ENCODE measurements at regions not wholly inside any gene's neighbourhood (a gene's known extent, or its start where the extent isn't known, plus 50 kb on each side); places are given as distances from the start of the nearest gene placed in this dataset.

DNA sequence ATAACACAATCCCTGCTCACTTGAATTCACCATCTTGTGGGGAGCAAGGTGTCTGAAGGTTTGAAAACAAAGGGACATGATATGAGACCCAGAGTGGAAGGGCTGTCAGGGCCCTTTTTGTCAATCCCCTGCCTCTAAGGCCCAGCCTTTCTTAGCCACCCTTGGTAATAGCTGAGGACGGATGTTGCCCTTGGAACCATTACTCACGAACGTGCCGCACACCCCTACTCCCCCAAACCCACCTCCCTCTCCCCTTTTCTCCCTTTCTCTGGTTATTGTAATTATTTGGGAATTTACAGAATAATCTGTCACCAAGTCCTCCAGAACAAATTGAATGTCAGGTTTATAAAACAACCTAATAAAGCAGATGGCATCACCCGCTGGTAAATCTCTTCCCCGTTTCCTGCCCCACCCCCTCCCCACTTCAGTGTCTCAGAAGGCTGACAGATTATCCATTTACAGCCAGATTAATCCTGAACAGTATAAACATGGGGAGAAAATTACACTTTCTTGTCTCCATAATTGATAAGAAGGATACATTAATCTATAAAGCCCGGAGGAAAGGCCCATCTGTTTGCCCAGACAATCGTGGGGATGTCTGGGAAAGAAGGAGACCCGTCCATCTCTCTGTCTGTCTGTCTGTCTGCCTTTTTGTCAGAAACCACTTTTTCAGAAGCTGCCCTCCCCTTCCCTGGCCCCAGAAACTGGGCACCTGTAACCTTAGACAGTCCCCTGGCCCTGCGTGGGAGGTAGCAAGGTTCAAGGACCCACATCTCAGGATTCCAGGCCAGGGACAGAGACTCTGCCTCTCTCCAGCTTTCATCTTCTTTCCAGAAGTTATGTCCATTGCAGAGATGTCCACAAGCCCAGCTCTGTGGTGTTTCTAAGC is 60.6 kb upstream of the CD34 start:
- DNase-seq, result no peak

DNA sequence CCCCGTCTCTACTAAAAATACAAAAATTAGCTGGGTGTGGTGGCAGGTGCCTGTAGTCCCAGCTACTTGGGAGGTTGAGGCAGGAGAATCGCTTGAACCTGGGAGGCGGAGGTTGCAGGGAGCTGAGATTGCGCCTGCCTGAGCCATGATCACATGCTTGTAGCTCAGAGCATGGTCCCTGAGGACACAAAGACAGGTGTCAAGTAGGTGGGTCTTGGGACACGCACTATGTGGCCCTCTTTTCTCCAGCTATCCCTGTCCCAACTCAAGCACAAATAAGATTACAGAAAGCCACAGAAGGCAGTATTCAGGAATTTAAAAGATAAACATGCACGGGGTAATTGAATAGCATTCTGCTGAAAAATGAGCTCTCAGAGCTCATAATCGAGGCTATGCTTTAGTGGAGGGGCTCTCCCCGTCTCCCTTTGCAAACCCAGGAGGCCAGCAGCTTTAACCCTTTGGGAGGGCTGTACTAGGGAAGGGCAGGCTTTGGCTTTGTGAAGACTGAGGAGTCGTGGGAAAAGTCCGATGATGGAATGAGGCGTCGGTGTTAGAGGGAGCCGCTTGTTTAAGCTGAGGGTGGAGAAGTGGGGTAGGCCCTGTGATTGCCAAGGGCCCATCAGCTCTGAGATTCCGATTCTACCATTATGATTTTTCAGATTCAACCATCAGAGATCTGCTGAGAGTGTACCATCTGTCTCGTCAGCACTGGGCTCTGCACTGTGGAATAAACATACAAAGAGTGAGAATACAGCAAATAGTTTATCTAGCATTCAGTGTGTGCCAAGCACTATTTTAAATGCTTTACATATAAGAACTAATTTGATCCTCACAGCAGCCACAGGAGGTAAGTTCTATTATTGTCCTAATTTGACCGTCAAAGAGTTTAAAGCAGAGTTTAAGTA is 59.7 kb upstream of the CD34 start:
- no peak for DNase-seq

- no peak for DNase-seq
Measured at GRCh38 chr1:207969528-207969927, 58.6 kb upstream of the CD34 start.

GRCh38 chr1:207968521-207969009 is 57.6 kb upstream of the CD34 start:
- DNase-seq, result no peak

DNA sequence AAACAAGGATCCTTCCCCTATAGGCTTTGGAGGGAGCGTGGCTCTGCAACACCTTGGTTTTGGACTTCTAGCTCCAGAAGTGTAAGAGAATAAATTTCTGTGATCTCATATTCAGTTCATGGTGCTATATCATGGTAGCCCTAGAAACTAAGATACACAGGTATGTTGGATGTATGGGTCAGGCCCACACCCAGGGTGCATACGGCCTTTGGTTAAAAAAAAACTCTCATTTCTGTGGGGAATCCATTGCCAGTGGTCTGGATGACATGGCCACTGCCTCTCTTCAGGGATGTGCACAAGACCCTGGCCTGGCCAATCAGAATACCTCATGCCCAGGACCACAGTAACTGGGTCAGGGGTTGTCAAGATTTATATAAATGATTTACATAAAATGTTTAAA is 56.8 kb upstream of the CD34 start:
- no peak for DNase-seq

DNA sequence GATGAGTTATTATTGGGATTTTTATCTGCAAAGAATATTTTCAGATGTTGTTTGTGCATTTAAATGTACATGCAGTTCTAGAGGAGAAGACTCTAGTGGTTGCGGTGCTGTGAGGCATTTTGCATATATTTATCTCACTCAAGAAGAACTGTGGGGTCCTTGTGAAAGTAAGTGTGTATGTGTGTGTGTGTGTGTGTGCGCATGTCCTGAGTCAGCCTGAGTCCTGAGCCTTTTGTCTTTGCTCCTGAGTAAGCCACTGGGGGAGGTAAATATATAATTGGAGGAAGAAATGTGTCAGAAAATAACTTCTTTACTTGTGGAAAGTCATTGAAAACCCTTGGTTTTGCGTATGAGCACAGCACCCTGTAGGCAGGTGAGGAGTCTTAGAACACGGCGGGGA is 55.6 kb upstream of the CD34 start:
- DNase-seq, result no peak

GRCh38 chr1:207965392-207966387 is 54.8 kb upstream of the CD34 start:
- DNase-seq, result no peak

DNA sequence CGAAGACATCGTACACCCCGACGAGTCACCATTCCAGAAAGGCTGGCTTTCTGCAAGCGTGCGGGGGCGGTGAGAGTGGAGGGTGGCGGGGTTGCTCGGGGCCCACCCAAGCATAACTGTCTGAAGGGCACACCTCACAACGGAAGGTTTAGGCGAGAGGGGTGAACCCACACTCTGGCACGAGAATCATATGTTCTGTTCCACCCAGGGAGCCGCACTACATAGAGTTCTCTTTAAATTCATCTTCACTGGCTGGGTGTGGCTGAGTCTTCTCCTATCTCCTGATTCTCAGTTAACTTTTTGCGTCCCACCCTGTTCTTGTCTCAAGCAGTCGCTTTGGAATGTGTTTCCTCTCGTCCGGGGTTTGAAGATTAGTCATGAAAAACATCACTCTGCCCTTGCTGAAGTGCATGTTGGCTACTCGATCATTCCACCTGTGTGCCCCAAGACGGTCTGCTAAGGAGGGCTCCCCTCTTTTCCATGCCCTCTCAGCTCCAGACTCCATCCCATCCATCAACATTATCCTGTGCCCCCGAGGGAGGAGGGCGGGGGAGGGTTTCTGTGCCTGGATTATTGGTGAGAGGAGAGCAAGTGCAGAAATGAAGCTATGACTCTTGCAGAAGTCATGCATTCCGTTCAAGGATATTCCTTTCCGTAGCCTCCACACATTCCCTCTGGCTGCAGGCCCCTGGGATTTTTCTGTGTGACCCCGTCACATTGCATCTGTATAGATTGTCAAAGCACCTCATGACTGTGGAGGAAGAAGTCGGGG is 53.5 kb upstream of the CD34 start:
- no peak for DNase-seq

- peak; percentile 97 for DNase-seq
Measured at GRCh38 chr1:207963427-207964194, 52.7 kb upstream of the CD34 start.

GRCh38 chr1:207962716-207963426 is 51.9 kb upstream of the CD34 start:
- no peak for DNase-seq

Measured in right forelimb (tissue), 1 donor.